T-helper 1 cell treated with Interleukin-12 subunit alpha and Interleukin-12 subunit beta and Interleukin-4 antibody, amounts not matched to agents 30 ng/mL and 1 ng/mL, for 36 hours (primary cell): ENCODE measurements at regions not wholly inside any gene's neighbourhood (a gene's known extent, or its start where the extent isn't known, plus 50 kb on each side); places are given as distances from the start of the nearest gene placed in this dataset.

ENCODE experiments used
- intact Hi-C: fragments of 100-400 bp; cut with micrococcal nuclease; formaldehyde crosslinking; loops from one replicate; pipeline ENCODE4 v1.15.1; 2024

- intact Hi-C loops: no loop called here
Observed at GRCh38 chr1:13878021-13878420, 178.0 kb downstream of the PRDM2 start.

- intact Hi-C loops: no loop called here
Observed at GRCh38 chr1:13878451-13878850, 178.5 kb downstream of the PRDM2 start.

GRCh38 chr1:13881385-13882088 lies 181.5 kb downstream of the PRDM2 start:
- intact Hi-C loops: no loop called here

- intact Hi-C loops: no loop called here
Observed at GRCh38 chr1:13888351-13888986, 188.5 kb downstream of the PRDM2 start.

GRCh38 chr1:13889495-13889894 lies 189.5 kb downstream of the PRDM2 start:
- intact Hi-C loops: no loop called here

GRCh38 chr1:13890766-13891165 lies 190.8 kb downstream of the PRDM2 start:
- intact Hi-C loops: no loop called here

GRCh38 chr1:13892198-13892597 lies 192.2 kb downstream of the PRDM2 start:
- intact Hi-C loops: no loop called here

- intact Hi-C loops: no loop called here
Observed at GRCh38 chr1:13892671-13893325, 192.8 kb downstream of the PRDM2 start.

- intact Hi-C loops: no loop called here
Observed at GRCh38 chr1:13893409-13893821, 193.4 kb downstream of the PRDM2 start.

- intact Hi-C loops: no loop called here
Observed at GRCh38 chr1:13896932-13897331, 196.9 kb downstream of the PRDM2 start.

GRCh38 chr1:13898406-13898805 lies 198.4 kb downstream of the PRDM2 start:
- intact Hi-C loops: no loop called here

GRCh38 chr1:13899856-13900255 lies 199.9 kb downstream of the PRDM2 start:
- intact Hi-C loops: no loop called here

- intact Hi-C loops: no loop called here
Observed at GRCh38 chr1:13900583-13900982, 200.6 kb downstream of the PRDM2 start.

- intact Hi-C loops: no loop called here
Observed at GRCh38 chr1:13901039-13901438, 201.1 kb downstream of the PRDM2 start.

GRCh38 chr1:13901597-13901996 lies 201.6 kb downstream of the PRDM2 start:
- intact Hi-C loops: no loop called here

- intact Hi-C loops: no loop called here
Observed at GRCh38 chr1:13908128-13908527, 208.1 kb downstream of the PRDM2 start.

GRCh38 chr1:13911697-13912619 lies 212.0 kb downstream of the PRDM2 start:
- intact Hi-C loops: no loop called here

GRCh38 chr1:13913396-13913795 lies 213.4 kb downstream of the PRDM2 start:
- intact Hi-C loops: no loop called here

GRCh38 chr1:13916530-13916929 lies 216.5 kb downstream of the PRDM2 start:
- intact Hi-C loops: no loop called here

- intact Hi-C loops: no loop called here
Observed at GRCh38 chr1:13917607-13918006, 217.6 kb downstream of the PRDM2 start.

- intact Hi-C loops: no loop called here
Observed at GRCh38 chr1:13918862-13919261, 218.9 kb downstream of the PRDM2 start.

- intact Hi-C loops: no loop called here
Observed at GRCh38 chr1:13921190-13921589, 221.2 kb downstream of the PRDM2 start.
